ENCODE measurements at regions not wholly inside any gene's neighbourhood (a gene's known extent, or its start where the extent isn't known, plus 50 kb on each side); places are given as distances from the start of the nearest gene placed in this dataset.

GRCh38 chr5:21209409-21209808 is 1221.4 kb upstream of the CDH18 start:
- DNase-seq, result no peak
- no peak overlapping the region for H3K27ac Mint-ChIP-seq
- peaks cover 5% of the 10 kb centered on the region for H3K4me1 Mint-ChIP-seq
- no peak for TF ChIP-seq CTCF (IDR thresholded peaks at IDR 0.05)
- no peak overlapping the region for H3K4me3 Mint-ChIP-seq
- H3K36me3 Mint-ChIP-seq (ENCODE audit: low read depth), result no peaks in the 10 kb centered on the region
- H3K27me3 Mint-ChIP-seq (ENCODE audit: low read depth, poor library complexity), result peaks cover 4% of the 10 kb centered on the region
- H3K9me3 Mint-ChIP-seq, result peaks cover 4% of the 10 kb centered on the region

DNA sequence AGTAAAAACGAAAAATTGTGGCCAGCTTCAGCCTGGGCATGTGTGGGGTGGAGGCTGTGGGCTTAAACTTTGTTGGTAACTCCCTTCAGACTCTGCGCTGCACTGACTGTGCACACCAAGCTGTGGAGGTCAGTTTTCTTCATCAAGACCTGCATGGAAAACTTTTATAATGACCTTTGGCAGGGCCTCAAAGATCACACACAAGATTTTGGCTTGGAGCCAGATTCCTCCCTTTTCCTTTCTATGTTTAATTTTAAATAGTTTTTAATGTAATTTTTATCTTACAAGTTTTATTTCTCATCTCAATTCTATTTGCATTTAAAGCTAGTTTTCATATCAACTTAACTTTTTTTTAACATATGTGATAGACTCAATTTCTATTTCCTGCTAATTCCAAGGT is 1211.1 kb upstream of the CDH18 start:
- DNase-seq, result no peak
- no peak for TF ChIP-seq CTCF (IDR thresholded peaks at IDR 0.05)
- Mint-ChIP-seq H3K4me1 (no peaks in the 10 kb centered on the region), H3K4me3 (no peak overlapping the region), H3K36me3 (ENCODE audit: low read depth) (no peaks in the 10 kb centered on the region), H3K27ac (no peak overlapping the region), H3K27me3 (ENCODE audit: low read depth, poor library complexity) (no peaks in the 10 kb centered on the region), H3K9me3 (no peaks in the 10 kb centered on the region)

- H3K36me3 Mint-ChIP-seq (ENCODE audit: low read depth), result no peaks in the 10 kb centered on the region
- H3K9me3 Mint-ChIP-seq, result no peaks in the 10 kb centered on the region
- H3K27me3 Mint-ChIP-seq (ENCODE audit: low read depth, poor library complexity), result no peaks in the 10 kb centered on the region
- no peak for TF ChIP-seq CTCF (IDR thresholded peaks at IDR 0.05)
- DNase-seq, result no peak
- no peaks in the 10 kb centered on the region for H3K4me1 Mint-ChIP-seq
- H3K27ac Mint-ChIP-seq, result no peak overlapping the region
- H3K4me3 Mint-ChIP-seq, result no peak overlapping the region
These were observed 1207.1 kb upstream of the CDH18 start for GRCh38 chr5:21195145-21195544.

DNA sequence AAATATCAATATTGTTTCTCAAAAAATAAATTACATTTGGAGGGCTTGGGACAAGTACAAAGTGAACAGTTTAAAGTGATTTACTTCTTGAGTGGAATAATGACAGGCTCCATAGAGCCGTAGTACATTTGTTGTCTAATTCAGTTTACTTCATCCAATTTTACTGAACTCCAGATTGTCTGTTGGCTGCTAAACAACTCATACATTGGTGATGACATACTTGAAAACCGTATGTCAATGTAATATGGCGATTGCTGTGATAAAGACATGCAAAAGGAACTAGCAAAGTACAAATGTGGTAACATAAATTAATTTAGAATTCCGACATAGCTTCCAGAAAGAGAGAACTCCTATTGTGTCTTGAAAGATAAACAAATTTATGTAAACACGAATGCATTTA is 1197.5 kb upstream of the CDH18 start:
- H3K4me1 Mint-ChIP-seq, result peaks cover 15% of the 10 kb centered on the region
- TF ChIP-seq CTCF (IDR thresholded peaks at IDR 0.05), result no peak
- H3K27ac Mint-ChIP-seq, result no peak overlapping the region
- H3K27me3 Mint-ChIP-seq (ENCODE audit: low read depth, poor library complexity), result no peaks in the 10 kb centered on the region
- H3K36me3 Mint-ChIP-seq (ENCODE audit: low read depth), result no peaks in the 10 kb centered on the region
- no peak overlapping the region for H3K4me3 Mint-ChIP-seq
- H3K9me3 Mint-ChIP-seq, result no peaks in the 10 kb centered on the region
- DNase-seq, result no peak

DNA sequence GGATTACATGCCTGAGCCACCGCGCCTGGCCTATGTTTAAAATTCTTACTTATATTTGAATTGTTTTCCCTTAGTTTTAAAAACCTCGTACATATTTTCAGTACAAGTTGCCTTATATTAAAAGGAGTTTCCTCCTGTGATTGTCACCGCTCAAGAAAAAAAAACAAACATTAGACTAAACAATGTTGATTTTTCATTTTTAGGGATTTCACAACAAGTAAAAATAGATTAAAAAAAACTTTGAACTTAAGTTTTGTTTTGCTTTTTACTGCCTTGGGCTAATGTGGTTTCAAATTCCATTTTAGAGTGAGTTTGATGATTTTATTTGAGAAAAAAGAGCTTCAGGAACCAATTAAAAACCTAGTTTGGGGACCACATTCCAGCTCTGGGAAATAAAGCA is 1196.6 kb upstream of the CDH18 start:
- no peak overlapping the region for H3K27ac Mint-ChIP-seq

More for the DNA sequence above, 1196.6 kb upstream of the CDH18 start:
- TF ChIP-seq CTCF (IDR thresholded peaks at IDR 0.05), result no peak
- no peak for DNase-seq
- no peak overlapping the region for H3K4me3 Mint-ChIP-seq
- H3K9me3 Mint-ChIP-seq, result no peaks in the 10 kb centered on the region
- H3K36me3 Mint-ChIP-seq (ENCODE audit: low read depth), result no peaks in the 10 kb centered on the region
- H3K27me3 Mint-ChIP-seq (ENCODE audit: low read depth, poor library complexity), result no peaks in the 10 kb centered on the region
- peaks cover 15% of the 10 kb centered on the region for H3K4me1 Mint-ChIP-seq
